GM23338 (cell line): ENCODE measurements at regions not wholly inside any gene's neighbourhood (a gene's known extent, or its start where the extent isn't known, plus 50 kb on each side); places are given as distances from the start of the nearest gene placed in this dataset.

ENCODE experiments used
- CREB1 ChIP-seq: fragments of 250-450 bp; sonication (Bioruptor Pico); IDR thresholded peaks from 2 replicates; pipeline ENCODE4 v1.5.0; 2020; ENCODE audit warnings: low read depth, mild to moderate bottlenecking, moderate library complexity
- EZH2 ChIP-seq: fragments of 200-600 bp; sonication (generic); IDR thresholded peaks from one replicate; pipeline ENCODE4 v1.8.0; 2017; ENCODE audit warnings: antibody characterized with exemption, mild to moderate bottlenecking, low read depth; ENCODE audit not compliant: unreplicated experiment
- EZH2phosphoT487 ChIP-seq: fragments of 200-600 bp; sonication (generic); IDR thresholded peaks from one replicate; pipeline ENCODE4 v1.8.1; 2018; ENCODE audit warnings: antibody characterized with exemption; ENCODE audit not compliant: unreplicated experiment
- NANOG ChIP-seq: IDR thresholded peaks from 2 replicates; pipeline ENCODE4 v1.6.1; 2016; ENCODE audit warnings: antibody characterized with exemption, borderline replicate concordance
- POLR2AphosphoS5 ChIP-seq: IDR thresholded peaks from 2 replicates; pipeline ENCODE4 v1.6.1; 2016; ENCODE audit warnings: antibody characterized with exemption, low read depth
- STAT1 ChIP-seq: IDR thresholded peaks from one replicate; pipeline ENCODE4 v1.6.1; 2016; ENCODE audit warnings: antibody characterized with exemption; ENCODE audit not compliant: unreplicated experiment
- ZNF114 ChIP-seq: fragments of 250-450 bp; sonication (Bioruptor Pico); IDR thresholded peaks from 2 replicates; pipeline ENCODE4 v1.5.0; 2020; ENCODE audit warnings: mild to moderate bottlenecking, moderate library complexity
- TF ChIP-seq, protein P1 (sequence below), 2 experiments: fragments of 200-600 bp in 1 of 2; sonication (generic) in 1 of 2; conservative IDR thresholded peaks; 2 replicates each; pipeline versions ENCODE4 v1.5.1 to v1.6.1; 2016 to 2017; ENCODE audit warnings: antibody characterized with exemption in 2 of 2, low read depth in 2 of 2, mild to moderate bottlenecking in 2 of 2, moderate library complexity in 1 of 2
- TF ChIP-seq, protein P2 (sequence below): IDR thresholded peaks from one replicate; pipeline ENCODE4 v1.6.1; 2018; ENCODE audit warnings: antibody characterized with exemption; ENCODE audit not compliant: unreplicated experiment

DNA sequence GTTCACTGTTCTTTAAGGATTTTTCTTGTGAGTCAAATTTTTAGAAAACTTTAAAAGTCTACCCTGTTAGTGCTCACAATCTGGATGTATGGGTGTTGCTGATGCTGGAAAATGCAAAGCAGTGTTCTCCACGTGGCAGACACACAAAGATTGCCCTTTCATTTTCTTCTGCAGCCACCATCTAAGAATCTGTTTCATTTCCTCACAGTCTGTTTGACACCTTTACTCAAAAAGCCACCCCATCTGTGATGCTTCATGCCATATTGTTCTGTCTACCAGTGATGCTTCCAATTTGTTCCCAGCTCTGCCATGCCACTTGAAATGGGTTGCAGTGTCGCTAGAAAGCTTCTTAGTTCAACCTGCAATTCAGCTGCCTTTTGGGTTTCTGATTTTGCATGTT lies 464.2 kb upstream of the UBE2E3 start:
- TF ChIP-seq, protein P1, sequence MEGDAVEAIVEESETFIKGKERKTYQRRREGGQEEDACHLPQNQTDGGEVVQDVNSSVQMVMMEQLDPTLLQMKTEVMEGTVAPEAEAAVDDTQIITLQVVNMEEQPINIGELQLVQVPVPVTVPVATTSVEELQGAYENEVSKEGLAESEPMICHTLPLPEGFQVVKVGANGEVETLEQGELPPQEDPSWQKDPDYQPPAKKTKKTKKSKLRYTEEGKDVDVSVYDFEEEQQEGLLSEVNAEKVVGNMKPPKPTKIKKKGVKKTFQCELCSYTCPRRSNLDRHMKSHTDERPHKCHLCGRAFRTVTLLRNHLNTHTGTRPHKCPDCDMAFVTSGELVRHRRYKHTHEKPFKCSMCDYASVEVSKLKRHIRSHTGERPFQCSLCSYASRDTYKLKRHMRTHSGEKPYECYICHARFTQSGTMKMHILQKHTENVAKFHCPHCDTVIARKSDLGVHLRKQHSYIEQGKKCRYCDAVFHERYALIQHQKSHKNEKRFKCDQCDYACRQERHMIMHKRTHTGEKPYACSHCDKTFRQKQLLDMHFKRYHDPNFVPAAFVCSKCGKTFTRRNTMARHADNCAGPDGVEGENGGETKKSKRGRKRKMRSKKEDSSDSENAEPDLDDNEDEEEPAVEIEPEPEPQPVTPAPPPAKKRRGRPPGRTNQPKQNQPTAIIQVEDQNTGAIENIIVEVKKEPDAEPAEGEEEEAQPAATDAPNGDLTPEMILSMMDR (conservative IDR thresholded peaks at IDR 0.05; ENCODE audit: low read depth in 2 of 2): no peak
- TF ChIP-seq EZH2 (no peak), POLR2AphosphoS5 (no peak), EZH2phosphoT487 (no peak), CREB1 (CRISPR knock-in tag) (no peak), NANOG (no peak), ZNF114 (no peak), STAT1 (no peak)
- TF ChIP-seq, protein P2, sequence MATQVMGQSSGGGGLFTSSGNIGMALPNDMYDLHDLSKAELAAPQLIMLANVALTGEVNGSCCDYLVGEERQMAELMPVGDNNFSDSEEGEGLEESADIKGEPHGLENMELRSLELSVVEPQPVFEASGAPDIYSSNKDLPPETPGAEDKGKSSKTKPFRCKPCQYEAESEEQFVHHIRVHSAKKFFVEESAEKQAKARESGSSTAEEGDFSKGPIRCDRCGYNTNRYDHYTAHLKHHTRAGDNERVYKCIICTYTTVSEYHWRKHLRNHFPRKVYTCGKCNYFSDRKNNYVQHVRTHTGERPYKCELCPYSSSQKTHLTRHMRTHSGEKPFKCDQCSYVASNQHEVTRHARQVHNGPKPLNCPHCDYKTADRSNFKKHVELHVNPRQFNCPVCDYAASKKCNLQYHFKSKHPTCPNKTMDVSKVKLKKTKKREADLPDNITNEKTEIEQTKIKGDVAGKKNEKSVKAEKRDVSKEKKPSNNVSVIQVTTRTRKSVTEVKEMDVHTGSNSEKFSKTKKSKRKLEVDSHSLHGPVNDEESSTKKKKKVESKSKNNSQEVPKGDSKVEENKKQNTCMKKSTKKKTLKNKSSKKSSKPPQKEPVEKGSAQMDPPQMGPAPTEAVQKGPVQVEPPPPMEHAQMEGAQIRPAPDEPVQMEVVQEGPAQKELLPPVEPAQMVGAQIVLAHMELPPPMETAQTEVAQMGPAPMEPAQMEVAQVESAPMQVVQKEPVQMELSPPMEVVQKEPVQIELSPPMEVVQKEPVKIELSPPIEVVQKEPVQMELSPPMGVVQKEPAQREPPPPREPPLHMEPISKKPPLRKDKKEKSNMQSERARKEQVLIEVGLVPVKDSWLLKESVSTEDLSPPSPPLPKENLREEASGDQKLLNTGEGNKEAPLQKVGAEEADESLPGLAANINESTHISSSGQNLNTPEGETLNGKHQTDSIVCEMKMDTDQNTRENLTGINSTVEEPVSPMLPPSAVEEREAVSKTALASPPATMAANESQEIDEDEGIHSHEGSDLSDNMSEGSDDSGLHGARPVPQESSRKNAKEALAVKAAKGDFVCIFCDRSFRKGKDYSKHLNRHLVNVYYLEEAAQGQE: no peak
